CD14-positive monocyte (primary cell): ENCODE measurements at regions not wholly inside any gene's neighbourhood (a gene's known extent, or its start where the extent isn't known, plus 50 kb on each side); places are given as distances from the start of the nearest gene placed in this dataset.

ENCODE experiments used
- DNase-seq, 3 donors: peaks; one replicate each; pipeline ENCODE4 v3.0.0-alpha.2; 2011 to 2022
- H2AFZ ChIP-seq: 2 replicates; pipeline ENCODE4 v1.6.0; 2012; ENCODE audit warnings: mild to moderate bottlenecking, low read depth, low read length, inconsistent platforms; ENCODE audit not compliant: insufficient read depth, poor library complexity, severe bottlenecking
- H3K27ac ChIP-seq, 2 donors: 1 replicate in 1 of 2; 2 replicates in 1 of 2; pipeline ENCODE4 v1.5.1; 2012 to 2013; ENCODE audit warnings: low read length in 2 of 2, control low read depth in 1 of 2, inconsistent platforms in 1 of 2, low read depth in 1 of 2, mild to moderate bottlenecking in 1 of 2
- H3K27me3 ChIP-seq, 2 donors: one replicate each; pipeline versions ENCODE4 v1.6.0 to v1.6.1; 2011 to 2013; ENCODE audit warnings: low read length in 2 of 2; ENCODE audit not compliant: control insufficient read depth in 2 of 2, insufficient read depth in 2 of 2
- H3K36me3 ChIP-seq, 2 donors: replicated peaks in 1 of 2; 1 replicate in 1 of 2; 2 replicates in 1 of 2; pipeline versions ENCODE4 v1.5.1 to v1.6.1; 2012 to 2013; ENCODE audit warnings: low read length in 2 of 2, control low read depth in 1 of 2, inconsistent platforms in 1 of 2, mild to moderate bottlenecking in 1 of 2; ENCODE audit not compliant: insufficient read depth in 2 of 2, control insufficient read depth in 1 of 2
- H3K4me1 ChIP-seq, 2 donors: 1 replicate in 1 of 2; 2 replicates in 1 of 2; pipeline versions ENCODE4 v1.5.1 to v1.6.1; 2012 to 2013; ENCODE audit warnings: low read length in 2 of 2, control low read depth in 1 of 2, inconsistent platforms in 1 of 2, mild to moderate bottlenecking in 1 of 2, moderate library complexity in 1 of 2; ENCODE audit not compliant: insufficient read depth in 2 of 2, control insufficient read depth in 1 of 2
- H3K4me2 ChIP-seq: replicated peaks from 2 replicates; pipeline ENCODE3; 2012; ENCODE audit warnings: low read length, moderate library complexity, mild to moderate bottlenecking; ENCODE audit not compliant: poor library complexity, severe bottlenecking; ENCODE audit errors: extremely low read depth
- H3K4me3 ChIP-seq, 3 experiments: fragments of 200-600 bp in 1 of 3; sonication (generic) in 1 of 3; replicated peaks in 1 of 3; 1 replicate in 2 of 3; 2 replicates in 1 of 3; pipeline ENCODE4 v1.5.1; 2011 to 2013; ENCODE audit warnings: low read length in 3 of 3, mild to moderate bottlenecking in 3 of 3, control low read depth in 2 of 3, low read depth in 2 of 3, inconsistent platforms in 1 of 3, moderate library complexity in 1 of 3
- H3K79me2 ChIP-seq: 2 replicates; pipeline ENCODE4 v1.6.0; 2012; ENCODE audit warnings: mild to moderate bottlenecking, control low read depth, inconsistent platforms, low read length, moderate library complexity; ENCODE audit not compliant: insufficient read depth
- H3K9ac ChIP-seq: 2 replicates; pipeline ENCODE4 v1.6.0; 2017; ENCODE audit warnings: low read length, mild to moderate bottlenecking; ENCODE audit not compliant: insufficient read depth, poor library complexity, severe bottlenecking
- H3K9me3 ChIP-seq, 2 donors: replicated peaks in 1 of 2; 1 replicate in 1 of 2; 2 replicates in 1 of 2; pipeline versions ENCODE4 v1.5.1 to v1.6.1; 2012 to 2013; ENCODE audit warnings: low read length in 2 of 2, control low read depth in 1 of 2; ENCODE audit not compliant: control insufficient read depth in 1 of 2, insufficient read depth in 1 of 2
- H4K20me1 ChIP-seq: 2 replicates; pipeline ENCODE4 v1.6.0; 2012; ENCODE audit warnings: mild to moderate bottlenecking, low read length, control low read depth, moderate library complexity; ENCODE audit not compliant: insufficient read depth
- H3K27ac Mint-ChIP-seq, 7 donors: one replicate each; pipeline ENCODE4 v1.8.0; 2020; ENCODE audit warnings: mild to moderate bottlenecking in 7 of 7, mixed read lengths in 7 of 7, moderate library complexity in 6 of 7, inconsistent platforms in 2 of 7
- H3K27me3 Mint-ChIP-seq, 3 donors: one replicate each; pipeline ENCODE4 v1.8.0; 2021 to 2022; ENCODE audit warnings: low read depth in 3 of 3, mild to moderate bottlenecking in 3 of 3, mixed read lengths in 3 of 3, moderate library complexity in 3 of 3, inconsistent platforms in 1 of 3
- H3K36me3 Mint-ChIP-seq, 2 donors: one replicate each; pipeline ENCODE4 v1.8.0; 2020; ENCODE audit warnings: mixed read lengths in 2 of 2, inconsistent platforms in 1 of 2, mild to moderate bottlenecking in 1 of 2
- H3K4me1 Mint-ChIP-seq: one replicate; pipeline ENCODE4 v1.8.0; 2020; ENCODE audit warnings: mild to moderate bottlenecking, mixed read lengths
- H3K4me3 Mint-ChIP-seq, 2 donors: one replicate each; pipeline ENCODE4 v1.8.0; 2020; ENCODE audit warnings: mild to moderate bottlenecking in 2 of 2, mixed read lengths in 2 of 2, moderate library complexity in 1 of 2
- H3K9me3 Mint-ChIP-seq, 7 donors: one replicate each; pipeline ENCODE4 v1.8.0; 2020 to 2022; ENCODE audit warnings: mixed read lengths in 7 of 7, mild to moderate bottlenecking in 6 of 7, moderate library complexity in 6 of 7, inconsistent platforms in 2 of 7
- WGBS: methylation state at CpG from one replicate; pipeline ENCODE4 v1.1.5; 2013; ENCODE audit warnings: missing lambda C conversion rate; ENCODE audit not compliant: insufficient coverage; 5-methylcytosine and 5-hydroxymethylcytosine counted together
- intact Hi-C, 2 donors: fragments of 100-400 bp; cut with micrococcal nuclease; formaldehyde crosslinking; loops; one replicate each; pipeline versions ENCODE4 v1.15.0 to v1.15.1; 2023
- TF ChIP-seq, protein P1 (sequence below): fragments of 200-600 bp; IDR thresholded peaks from one replicate; pipeline ENCODE4 v1.8.0; 2022; ENCODE audit warnings: antibody characterized with exemption, mild to moderate bottlenecking

- H3K36me3 ChIP-seq: no peaks in the 10 kb centered on the region
- TF ChIP-seq, protein P1, sequence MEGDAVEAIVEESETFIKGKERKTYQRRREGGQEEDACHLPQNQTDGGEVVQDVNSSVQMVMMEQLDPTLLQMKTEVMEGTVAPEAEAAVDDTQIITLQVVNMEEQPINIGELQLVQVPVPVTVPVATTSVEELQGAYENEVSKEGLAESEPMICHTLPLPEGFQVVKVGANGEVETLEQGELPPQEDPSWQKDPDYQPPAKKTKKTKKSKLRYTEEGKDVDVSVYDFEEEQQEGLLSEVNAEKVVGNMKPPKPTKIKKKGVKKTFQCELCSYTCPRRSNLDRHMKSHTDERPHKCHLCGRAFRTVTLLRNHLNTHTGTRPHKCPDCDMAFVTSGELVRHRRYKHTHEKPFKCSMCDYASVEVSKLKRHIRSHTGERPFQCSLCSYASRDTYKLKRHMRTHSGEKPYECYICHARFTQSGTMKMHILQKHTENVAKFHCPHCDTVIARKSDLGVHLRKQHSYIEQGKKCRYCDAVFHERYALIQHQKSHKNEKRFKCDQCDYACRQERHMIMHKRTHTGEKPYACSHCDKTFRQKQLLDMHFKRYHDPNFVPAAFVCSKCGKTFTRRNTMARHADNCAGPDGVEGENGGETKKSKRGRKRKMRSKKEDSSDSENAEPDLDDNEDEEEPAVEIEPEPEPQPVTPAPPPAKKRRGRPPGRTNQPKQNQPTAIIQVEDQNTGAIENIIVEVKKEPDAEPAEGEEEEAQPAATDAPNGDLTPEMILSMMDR: no peak
- no peaks in the 10 kb centered on the region for H3K9me3 ChIP-seq
- WGBS: 100% methylated on average over 1 of the region's 4 CpGs
- no peaks in the 10 kb centered on the region for H3K79me2 ChIP-seq
- H2AFZ ChIP-seq: no peak overlapping the region
- H4K20me1 ChIP-seq: no peaks in the 10 kb centered on the region
- Mint-ChIP-seq H3K27ac (no peak overlapping the region), H3K27me3 (peaks cover 14 to 22% (median 16%) of the 10 kb centered on the region in 3 donors), H3K9me3 (peaks cover 0 to 5% (median 0%) of the 10 kb centered on the region in 7 donors), H3K4me1 (no peaks in the 10 kb centered on the region), H3K36me3 (no peaks in the 10 kb centered on the region), H3K4me3 (no peak overlapping the region)
- H3K4me1 ChIP-seq: no peaks in the 10 kb centered on the region
- no peak overlapping the region for H3K4me2 ChIP-seq
- H3K27me3 ChIP-seq: peaks cover 9 to 13% of the 10 kb centered on the region in 2 donors
- intact Hi-C loops: no loop called here
- no peak overlapping the region for H3K9ac ChIP-seq
- DNase-seq: no peak
- H3K4me3 ChIP-seq: no peak overlapping the region
- no peak overlapping the region for H3K27ac ChIP-seq
Observed at GRCh38 chr16:51445250-51445649, 294.2 kb upstream of the SALL1 start.

DNA sequence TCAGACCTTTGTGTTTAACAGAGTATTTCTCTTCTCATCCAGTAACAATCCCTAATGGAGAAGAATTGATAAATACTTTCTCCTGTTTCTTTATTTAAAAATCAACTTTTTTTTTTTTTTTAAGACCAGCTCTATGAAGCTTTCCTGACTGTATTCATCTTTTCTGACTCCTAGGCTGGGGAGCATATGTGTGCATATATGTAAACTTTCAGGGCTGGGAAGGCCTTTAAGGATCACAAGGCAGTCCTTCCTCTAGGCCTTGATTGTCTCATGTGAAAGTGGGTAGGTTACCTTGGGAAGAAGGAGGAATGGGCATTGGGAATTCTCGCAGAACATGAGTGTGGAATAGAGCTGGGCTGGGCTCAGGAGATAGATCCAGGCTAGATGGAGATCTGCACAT is 292.9 kb upstream of the SALL1 start:
- TF ChIP-seq, protein P1: no peak
- H3K27me3 Mint-ChIP-seq: peaks cover 19 to 24% (median 20%) of the 10 kb centered on the region in 3 donors
- intact Hi-C loops: no loop called here

More for the DNA sequence above, 292.9 kb upstream of the SALL1 start:
- Histone ChIP-seq H3K4me1 (no peaks in the 10 kb centered on the region), H2AFZ (no peak overlapping the region), H3K4me2 (no peak overlapping the region), H3K27me3 (peaks cover 13 to 18% of the 10 kb centered on the region in 2 donors), H3K4me3 (no peak overlapping the region), H3K9me3 (no peaks in the 10 kb centered on the region), H3K9ac (no peak overlapping the region), H3K27ac (no peak overlapping the region), H3K79me2 (no peaks in the 10 kb centered on the region), H3K36me3 (no peaks in the 10 kb centered on the region), H4K20me1 (no peaks in the 10 kb centered on the region)
- H3K4me3 Mint-ChIP-seq: no peak overlapping the region
- H3K9me3 Mint-ChIP-seq: peaks cover 0 to 2% (median 0%) of the 10 kb centered on the region in 7 donors
- no peaks in the 10 kb centered on the region for H3K36me3 Mint-ChIP-seq
- no peak for DNase-seq
- no peaks in the 10 kb centered on the region for H3K4me1 Mint-ChIP-seq
- H3K27ac Mint-ChIP-seq: no peak overlapping the region
- WGBS: 80% methylated on average over 1 of the region's 1 CpG
